ENCODE measurements at regions not wholly inside any gene's neighbourhood (a gene's known extent, or its start where the extent isn't known, plus 50 kb on each side); places are given as distances from the start of the nearest gene placed in this dataset.
"Not testable (repeated sequence)": the region's sequence is repeated elsewhere in the genome, so short reads cannot be mapped to it uniquely, and the experiment has no call there.

DNA sequence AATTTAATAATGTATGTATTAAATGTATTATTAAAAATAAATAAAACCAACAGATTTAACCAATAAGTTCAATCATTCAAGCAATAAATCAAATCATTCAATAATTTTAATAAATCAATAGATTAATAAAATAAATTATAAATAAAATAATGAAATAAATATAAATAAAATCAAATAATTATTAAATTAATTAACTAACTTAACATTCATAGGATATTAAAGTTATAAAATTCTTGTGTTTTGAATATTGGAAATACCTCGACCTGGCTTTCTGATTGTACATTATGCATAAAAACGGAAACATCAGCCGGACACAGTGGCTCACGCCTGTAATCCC lies 182.2 kb downstream of the BANP start:
- ChIA-PET CTCF (no interaction called here), POLR2A (ENCODE audit: low non-redundant PET) (no interaction called here)
- TF ChIP-seq, protein P1, sequence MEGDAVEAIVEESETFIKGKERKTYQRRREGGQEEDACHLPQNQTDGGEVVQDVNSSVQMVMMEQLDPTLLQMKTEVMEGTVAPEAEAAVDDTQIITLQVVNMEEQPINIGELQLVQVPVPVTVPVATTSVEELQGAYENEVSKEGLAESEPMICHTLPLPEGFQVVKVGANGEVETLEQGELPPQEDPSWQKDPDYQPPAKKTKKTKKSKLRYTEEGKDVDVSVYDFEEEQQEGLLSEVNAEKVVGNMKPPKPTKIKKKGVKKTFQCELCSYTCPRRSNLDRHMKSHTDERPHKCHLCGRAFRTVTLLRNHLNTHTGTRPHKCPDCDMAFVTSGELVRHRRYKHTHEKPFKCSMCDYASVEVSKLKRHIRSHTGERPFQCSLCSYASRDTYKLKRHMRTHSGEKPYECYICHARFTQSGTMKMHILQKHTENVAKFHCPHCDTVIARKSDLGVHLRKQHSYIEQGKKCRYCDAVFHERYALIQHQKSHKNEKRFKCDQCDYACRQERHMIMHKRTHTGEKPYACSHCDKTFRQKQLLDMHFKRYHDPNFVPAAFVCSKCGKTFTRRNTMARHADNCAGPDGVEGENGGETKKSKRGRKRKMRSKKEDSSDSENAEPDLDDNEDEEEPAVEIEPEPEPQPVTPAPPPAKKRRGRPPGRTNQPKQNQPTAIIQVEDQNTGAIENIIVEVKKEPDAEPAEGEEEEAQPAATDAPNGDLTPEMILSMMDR (conservative IDR thresholded peaks at IDR 0.05; ENCODE audit: low read depth), result no peak
- no peak for DNase-seq (ENCODE audit: low spot score)
- H3K27ac ChIP-seq, result no peak overlapping the region

DNA sequence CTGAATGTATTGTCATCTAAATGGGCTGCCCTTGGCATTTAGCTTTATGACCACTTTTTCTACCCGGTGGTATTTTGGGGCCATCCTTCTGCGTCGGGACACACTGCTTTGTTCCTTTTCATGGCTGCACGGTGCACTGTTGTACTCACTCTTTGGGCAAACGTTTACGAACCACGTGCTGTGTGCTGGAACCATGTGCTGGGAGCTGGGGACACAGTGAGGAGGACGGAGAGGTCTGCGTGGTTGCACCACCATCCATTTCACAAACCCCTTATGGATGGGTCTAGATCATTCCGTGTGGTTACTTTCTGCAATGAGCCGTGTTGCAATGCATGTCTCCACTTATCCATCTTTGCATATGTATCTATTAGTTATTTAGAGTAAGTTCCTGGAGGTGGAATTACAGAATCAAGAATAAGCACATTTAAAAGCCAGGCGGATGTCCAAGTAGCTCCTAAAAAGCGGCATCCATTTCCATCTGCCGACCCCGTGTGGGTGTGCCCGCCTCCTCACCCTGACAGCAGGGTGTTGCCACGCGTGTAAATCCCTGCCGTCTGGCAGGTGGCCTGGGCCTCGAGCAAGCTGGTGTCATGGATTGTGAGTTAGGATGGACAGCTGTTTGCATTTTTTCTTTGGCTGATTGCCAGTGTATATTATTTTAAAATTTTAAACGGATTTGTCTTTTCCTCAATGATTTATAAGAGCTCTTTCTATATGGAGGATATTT lies 183.1 kb downstream of the BANP start:
- H3K27ac ChIP-seq; POLR2A ChIA-PET (ENCODE audit: low non-redundant PET); DNase-seq (ENCODE audit: low spot score): not testable (repeated sequence)
- CTCF ChIA-PET, result interaction anchor here (0.6 kb wide), 1 partner anchor 133 kb away, joined by 6 read pairs; no protein-coding TSS in a partner anchor

DNA sequence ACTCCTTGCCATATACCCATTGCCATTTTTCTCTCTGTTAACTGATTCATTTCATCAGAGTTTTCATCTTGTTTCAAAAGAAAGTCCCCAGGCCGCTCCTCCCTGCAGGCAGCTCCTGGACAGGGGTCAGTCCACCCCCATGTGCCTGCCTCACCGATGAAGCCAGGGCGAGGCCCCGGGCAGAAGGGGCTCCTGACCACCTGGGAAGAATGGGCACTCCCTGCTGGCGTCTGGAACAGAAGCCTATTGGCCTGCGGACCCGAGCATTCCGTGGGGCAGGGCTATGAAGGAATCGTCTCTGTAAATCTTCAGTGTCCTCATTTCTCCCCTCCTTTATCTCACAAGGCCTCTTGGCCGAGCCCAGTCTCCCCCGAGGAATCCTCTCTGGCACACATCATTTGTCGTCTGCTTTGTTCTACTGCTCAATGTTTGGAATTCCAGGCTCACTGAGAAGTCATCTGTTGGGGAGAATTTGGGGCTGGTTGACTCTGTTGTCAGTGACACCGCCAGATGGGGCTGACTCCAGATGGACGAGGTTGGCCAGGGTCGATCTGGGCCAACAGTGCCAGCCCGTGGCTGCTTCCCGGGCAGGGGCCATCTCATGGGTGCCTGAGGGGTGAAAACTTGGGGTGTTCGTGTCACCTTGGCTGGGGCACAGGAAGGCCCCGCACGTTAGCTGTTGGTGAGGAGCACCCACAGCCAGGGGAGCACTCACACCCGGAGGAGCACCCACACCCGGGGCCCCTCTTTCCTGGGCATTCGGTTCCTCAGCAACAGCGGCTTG lies 183.9 kb downstream of the BANP start:
- CTCF ChIA-PET; H3K27ac ChIP-seq; DNase-seq (ENCODE audit: low spot score); POLR2A ChIA-PET (ENCODE audit: low non-redundant PET): not testable (repeated sequence)

DNA sequence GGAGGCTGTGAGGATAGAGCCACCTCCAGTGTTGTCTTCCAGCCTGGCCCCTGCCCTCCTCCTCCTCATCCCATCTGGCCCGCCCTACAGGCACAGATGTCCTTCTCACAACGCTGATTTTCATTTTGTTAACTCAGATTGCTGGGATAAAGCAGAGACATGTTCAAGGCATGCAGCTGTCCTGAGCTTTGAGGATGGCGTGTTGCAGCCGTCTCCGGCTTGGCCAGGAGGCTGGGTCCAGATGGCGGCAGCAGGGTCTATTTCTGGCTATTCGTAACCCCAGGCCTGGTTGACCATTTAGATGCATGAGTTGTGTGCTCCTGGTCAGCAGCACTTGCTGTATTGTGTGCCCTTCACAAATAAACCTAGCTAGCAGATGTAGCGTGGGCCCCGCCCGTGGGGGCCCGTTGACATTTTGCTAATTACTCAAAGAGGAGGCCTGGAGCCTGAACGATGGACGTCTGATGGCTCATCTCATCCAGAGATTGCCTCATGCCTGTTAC lies 185.0 kb downstream of the BANP start:
- DNase-seq (ENCODE audit: low spot score); POLR2A ChIA-PET (ENCODE audit: low non-redundant PET); H3K27ac ChIP-seq; CTCF ChIA-PET: not testable (repeated sequence)

DNA sequence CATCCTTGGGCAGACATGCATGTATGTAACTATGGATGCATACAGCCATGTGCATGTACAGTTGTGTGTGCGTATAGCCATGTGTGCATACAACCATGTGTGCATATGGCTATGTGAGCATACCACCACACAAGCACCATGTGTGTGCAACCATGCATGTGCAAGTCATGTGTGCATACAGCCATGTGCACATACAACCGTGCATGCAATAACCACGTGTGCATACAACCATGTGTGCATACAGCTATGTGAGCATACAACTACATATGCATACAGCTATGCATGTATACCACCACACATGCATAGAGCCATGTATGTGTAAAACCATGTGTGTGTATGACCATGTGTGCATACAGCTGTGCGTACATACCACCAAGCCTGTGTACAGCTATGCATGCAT lies 185.7 kb downstream of the BANP start:
- CTCF ChIA-PET; DNase-seq (ENCODE audit: low spot score); H3K27ac ChIP-seq; POLR2A ChIA-PET (ENCODE audit: low non-redundant PET): not testable (repeated sequence)

DNA sequence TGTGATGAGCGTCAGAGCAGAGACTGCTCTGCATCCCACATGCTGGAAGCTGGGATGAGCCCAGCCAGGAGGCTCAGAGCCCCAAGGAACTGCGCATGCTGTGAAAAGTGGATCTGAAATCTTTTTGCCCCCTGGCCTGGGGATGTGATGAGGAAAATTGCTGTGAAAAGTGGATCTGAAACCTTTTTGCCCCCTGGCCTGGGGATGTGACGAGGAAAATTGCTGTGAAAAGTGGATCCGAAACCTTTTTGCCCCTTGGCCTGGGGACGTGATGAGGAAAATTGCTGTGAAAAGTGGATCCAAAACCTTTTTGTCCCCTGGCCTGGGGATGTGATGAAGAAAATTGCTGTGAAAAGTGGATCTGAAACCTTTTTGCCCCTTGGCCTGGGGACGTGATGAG lies 187.9 kb downstream of the BANP start:
- H3K27ac ChIP-seq; POLR2A ChIA-PET (ENCODE audit: low non-redundant PET); DNase-seq (ENCODE audit: low spot score); CTCF ChIA-PET: not testable (repeated sequence)

DNA sequence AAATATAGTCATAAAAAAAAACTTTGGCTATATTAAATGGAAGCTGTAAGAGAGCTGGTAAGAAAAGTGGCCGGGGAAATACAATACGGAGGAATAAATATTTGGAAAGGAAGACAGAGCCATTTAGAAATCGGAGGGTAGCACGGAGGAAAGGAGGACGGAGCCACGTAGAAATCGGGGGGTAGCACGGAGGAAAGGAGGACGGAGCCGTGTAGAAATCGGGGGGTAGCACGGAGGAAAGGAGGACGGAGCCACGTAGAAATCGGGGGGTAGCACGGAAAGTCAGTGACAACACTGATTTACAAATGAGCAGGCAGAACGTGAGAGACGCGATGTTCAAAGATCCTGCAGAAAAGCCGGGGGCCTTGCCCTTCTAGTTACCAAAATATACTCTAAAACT lies 189.0 kb downstream of the BANP start:
- POLR2A ChIA-PET (ENCODE audit: low non-redundant PET); CTCF ChIA-PET; H3K27ac ChIP-seq; DNase-seq (ENCODE audit: low spot score): not testable (repeated sequence)

DNA sequence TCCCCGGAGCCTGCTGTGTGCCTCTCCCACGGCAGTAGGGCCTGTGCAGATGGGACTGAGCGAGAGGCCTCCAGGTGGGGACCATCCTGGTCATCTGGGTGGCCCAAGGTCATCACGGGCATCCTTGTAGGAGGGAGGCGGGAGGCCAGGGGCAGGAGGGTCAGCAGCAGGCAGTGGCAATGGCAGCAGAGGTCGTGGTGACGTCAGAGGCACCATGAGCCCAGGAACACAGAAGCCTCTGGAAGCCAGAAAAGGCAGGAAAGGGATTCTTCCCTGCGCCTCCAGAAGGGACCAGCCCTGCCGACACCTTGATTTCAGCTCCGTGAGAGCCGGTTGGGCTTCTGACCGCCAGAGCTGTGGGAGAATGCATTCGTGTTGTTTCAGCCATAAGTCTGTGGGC lies 190.3 kb downstream of the BANP start:
- ChIA-PET POLR2A (ENCODE audit: low non-redundant PET) (no interaction called here), CTCF (no interaction called here)
- TF ChIP-seq, protein P1 (conservative IDR thresholded peaks at IDR 0.05; ENCODE audit: low read depth), result no peak
- no peak overlapping the region for H3K27ac ChIP-seq
- no peak for DNase-seq (ENCODE audit: low spot score)

DNA sequence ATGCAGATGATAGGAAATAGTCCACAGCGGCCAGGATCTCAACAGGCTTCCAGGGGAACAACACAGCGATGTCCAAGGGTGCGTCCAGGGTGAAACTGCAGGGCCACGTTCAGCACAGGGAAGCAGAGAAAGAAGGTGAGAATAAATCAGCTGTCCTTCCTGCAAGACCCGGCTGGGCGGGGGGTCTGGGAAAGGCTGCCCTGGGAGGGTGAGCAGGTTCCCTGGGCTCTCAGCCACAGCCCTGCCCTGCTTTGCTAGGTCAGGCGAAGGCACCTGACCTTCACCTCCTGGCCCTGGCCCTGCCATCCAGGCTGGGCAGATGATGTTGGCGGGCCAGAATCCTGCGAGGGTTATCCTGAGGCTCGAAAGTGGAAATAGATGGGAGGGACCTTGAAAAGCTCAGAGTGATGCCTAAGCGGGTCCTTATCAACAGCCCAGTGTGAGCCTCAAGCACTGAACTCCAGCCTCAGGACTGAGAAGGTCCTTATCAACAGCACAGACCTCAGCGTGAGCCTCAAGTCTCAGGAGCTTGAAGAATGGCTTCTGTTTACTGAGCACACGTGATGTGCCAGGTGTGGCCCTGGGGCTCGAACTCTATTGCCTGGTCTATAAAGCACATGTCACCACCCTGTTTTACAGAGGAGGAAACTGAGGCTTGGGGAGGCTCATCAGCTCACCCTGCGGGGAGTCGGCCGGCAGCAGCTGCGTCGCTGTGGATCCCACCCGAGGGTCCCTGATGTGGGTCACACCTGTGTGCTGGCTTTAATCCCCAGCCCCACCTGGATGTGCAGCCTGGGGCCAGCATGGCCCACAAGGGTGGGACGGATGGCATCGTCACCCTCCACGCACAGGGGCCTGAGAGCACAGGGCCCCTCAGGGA lies 191.1 kb downstream of the BANP start:
- CTCF ChIA-PET; H3K27ac ChIP-seq; POLR2A ChIA-PET (ENCODE audit: low non-redundant PET); DNase-seq (ENCODE audit: low spot score): not testable (repeated sequence)

DNA sequence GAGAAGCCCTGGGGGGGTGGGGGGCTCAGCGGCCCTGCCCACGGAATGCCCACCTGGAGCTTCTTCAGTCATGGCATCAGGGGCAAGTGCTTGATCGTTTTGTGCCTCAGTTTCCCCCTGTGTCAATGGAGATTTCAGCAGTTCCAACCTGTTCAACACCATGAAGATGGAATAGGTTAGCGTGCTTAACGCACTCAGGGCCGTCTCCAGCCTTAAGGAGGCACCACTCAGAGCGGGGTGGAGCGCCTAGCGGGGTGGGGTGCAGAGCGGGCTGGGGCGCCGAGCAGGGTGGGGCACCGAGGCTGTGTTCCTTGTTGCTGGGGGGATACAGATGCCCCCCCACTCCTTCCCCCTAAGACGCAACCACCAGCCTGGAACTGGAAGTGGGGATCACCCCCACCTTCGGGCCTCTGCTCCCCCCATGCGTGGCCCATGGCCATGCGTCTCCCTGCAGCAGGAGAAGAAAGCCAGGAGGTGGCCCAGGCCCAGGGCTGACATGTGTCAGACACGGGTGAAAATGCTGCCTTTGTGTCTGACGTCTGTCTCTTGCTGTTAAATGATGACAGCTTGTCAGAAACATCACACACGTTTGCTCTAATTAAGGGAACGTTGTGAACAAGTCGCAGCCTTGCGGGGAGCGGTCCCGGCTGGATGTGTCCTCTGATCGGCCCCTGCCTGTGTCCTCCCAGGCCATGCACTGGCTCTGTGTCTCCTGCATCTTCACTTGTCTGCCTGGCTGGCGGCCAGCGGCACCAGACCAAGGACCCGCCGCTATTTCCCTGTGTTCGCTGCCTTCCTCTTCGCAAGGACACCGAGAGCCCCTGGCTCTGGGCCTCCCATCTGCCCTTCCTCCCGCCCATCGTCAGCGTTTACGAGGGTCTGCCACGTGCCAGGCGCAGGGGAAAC lies 192.1 kb downstream of the BANP start:
- CTCF ChIA-PET; H3K27ac ChIP-seq; POLR2A ChIA-PET (ENCODE audit: low non-redundant PET); DNase-seq (ENCODE audit: low spot score): not testable (repeated sequence)

Measured in RWPE1 (cell line).